Loucy (cell line): ENCODE measurements at regions not wholly inside any gene's neighbourhood (a gene's known extent, or its start where the extent isn't known, plus 50 kb on each side); places are given as distances from the start of the nearest gene placed in this dataset.

Experiments used
- H2AFZ ChIP-seq: fragments of 200-600 bp; sonication (generic); 2 replicates; pipeline ENCODE4 v1.6.0; 2016; ENCODE audit warnings: antibody characterized with exemption, mild to moderate bottlenecking, low read length, moderate library complexity
- H3F3A ChIP-seq: fragments of 200-600 bp; 2 replicates; pipeline ENCODE4 v1.6.0; 2016; ENCODE audit warnings: antibody characterized with exemption, low read depth, mild to moderate bottlenecking
- H3K27me3 ChIP-seq: fragments of 200-600 bp; sonication (generic); 2 replicates; pipeline ENCODE4 v1.6.1; 2014; ENCODE audit warnings: low read length, mild to moderate bottlenecking; ENCODE audit not compliant: insufficient read depth, poor library complexity, severe bottlenecking
- H3K36me3 ChIP-seq: fragments of 200-600 bp; sonication (generic); 2 replicates; pipeline ENCODE4 v1.6.1; 2016; ENCODE audit warnings: low read length; ENCODE audit not compliant: insufficient read depth
- H3K4me1 ChIP-seq: fragments of 200-600 bp; sonication (generic); 2 replicates; pipeline ENCODE4 v1.5.1; 2014; ENCODE audit warnings: low read length, mild to moderate bottlenecking; ENCODE audit not compliant: insufficient read depth, poor library complexity, severe bottlenecking
- H3K4me2 ChIP-seq: fragments of 200-600 bp; sonication (generic); 2 replicates; pipeline ENCODE4 v1.6.0; 2014; ENCODE audit warnings: antibody characterized with exemption, low read length, low read depth, mild to moderate bottlenecking; ENCODE audit not compliant: poor library complexity, severe bottlenecking
- H3K4me3 ChIP-seq: fragments of 200-600 bp; sonication (generic); 2 replicates; pipeline ENCODE4 v1.5.1; 2014; ENCODE audit warnings: low read length, mild to moderate bottlenecking, mixed read lengths; ENCODE audit not compliant: poor library complexity, severe bottlenecking
- H3K79me2 ChIP-seq: fragments of 200-600 bp; sonication (generic); 2 replicates; pipeline ENCODE4 v1.6.1; 2014; ENCODE audit warnings: low read length; ENCODE audit not compliant: insufficient read depth
- H3K9ac ChIP-seq: fragments of 200-600 bp; sonication (generic); 2 replicates; pipeline ENCODE4 v1.6.0; 2014; ENCODE audit warnings: mild to moderate bottlenecking, low read depth, low read length, moderate library complexity; ENCODE audit not compliant: poor library complexity, severe bottlenecking
- H3K9me2 ChIP-seq: fragments of 200-600 bp; sonication (generic); replicated peaks from 2 replicates; pipeline ENCODE4 v1.6.1; 2016; ENCODE audit warnings: low read depth, low read length, mixed read lengths
- H3K9me3 ChIP-seq: fragments of 200-600 bp; sonication (generic); 2 replicates; pipeline ENCODE4 v1.6.1; 2014; ENCODE audit warnings: mild to moderate bottlenecking, antibody characterized with exemption, low read length, low read depth; ENCODE audit not compliant: insufficient read depth
- H4K20me1 ChIP-seq: fragments of 200-600 bp; sonication (generic); 2 replicates; pipeline ENCODE4 v1.6.0; 2014; ENCODE audit warnings: antibody characterized with exemption, low read length, mild to moderate bottlenecking; ENCODE audit not compliant: insufficient read depth, poor library complexity, severe bottlenecking
- CTCF ChIP-seq: fragments of 200-600 bp; sonication (generic); conservative IDR thresholded peaks from 2 replicates; pipeline ENCODE4 v1.5.1; 2014; ENCODE audit warnings: mild to moderate bottlenecking, antibody characterized with exemption, low read length
- EZH2phosphoT487 ChIP-seq: fragments of 200-600 bp; IDR thresholded peaks from 2 replicates; pipeline ENCODE4 v1.6.1; 2018; ENCODE audit warnings: antibody characterized with exemption, mild to moderate bottlenecking, moderate library complexity, borderline replicate concordance

GRCh38 chr15:29618586-29618985 lies 203.7 kb downstream of the TJP1 start:
- no peak overlapping the region for H2AFZ ChIP-seq
- H3K4me3 ChIP-seq = no peak overlapping the region
- H3K9ac ChIP-seq = no peak overlapping the region
- TF ChIP-seq EZH2phosphoT487 = no peak
- TF ChIP-seq CTCF = no peak
- H3K9me3 ChIP-seq = no peaks in the 10 kb centered on the region
- H3K4me2 ChIP-seq = no peak overlapping the region
- no peaks in the 10 kb centered on the region for H3F3A ChIP-seq
- no peaks in the 10 kb centered on the region for H3K27me3 ChIP-seq
- no peaks in the 10 kb centered on the region for H3K4me1 ChIP-seq
- H3K36me3 ChIP-seq = no peaks in the 10 kb centered on the region
- H4K20me1 ChIP-seq = no peaks in the 10 kb centered on the region
- no peaks in the 10 kb centered on the region for H3K79me2 ChIP-seq
- H3K9me2 ChIP-seq = no peaks in the 10 kb centered on the region

- Histone ChIP-seq H3F3A (no peaks in the 10 kb centered on the region), H3K9me3 (no peaks in the 10 kb centered on the region), H3K36me3 (no peaks in the 10 kb centered on the region), H3K4me1 (no peaks in the 10 kb centered on the region), H2AFZ (no peak overlapping the region), H3K79me2 (no peaks in the 10 kb centered on the region), H3K4me2 (no peak overlapping the region), H3K9ac (no peak overlapping the region), H3K4me3 (no peak overlapping the region), H4K20me1 (no peaks in the 10 kb centered on the region), H3K27me3 (no peaks in the 10 kb centered on the region), H3K9me2 (no peaks in the 10 kb centered on the region)
- no peak for TF ChIP-seq EZH2phosphoT487
- no peak for TF ChIP-seq CTCF
Observed at GRCh38 chr15:29616512-29616911, 205.8 kb downstream of the TJP1 start.

- Histone ChIP-seq H3K27me3 (no peaks in the 10 kb centered on the region), H3K36me3 (no peaks in the 10 kb centered on the region), H3K4me1 (no peaks in the 10 kb centered on the region), H3F3A (no peaks in the 10 kb centered on the region), H2AFZ (no peak overlapping the region), H3K9me3 (no peaks in the 10 kb centered on the region), H3K79me2 (no peaks in the 10 kb centered on the region), H3K9ac (no peak overlapping the region), H3K4me3 (no peak overlapping the region), H4K20me1 (no peaks in the 10 kb centered on the region), H3K4me2 (no peak overlapping the region), H3K9me2 (no peaks in the 10 kb centered on the region)
- no peak for TF ChIP-seq EZH2phosphoT487
- no peak for TF ChIP-seq CTCF
Observed at GRCh38 chr15:29615791-29616190, 206.5 kb downstream of the TJP1 start.
